ENCODE measurements at regions not wholly inside any gene's neighbourhood (a gene's known extent, or its start where the extent isn't known, plus 50 kb on each side); places are given as distances from the start of the nearest gene placed in this dataset.

DNA sequence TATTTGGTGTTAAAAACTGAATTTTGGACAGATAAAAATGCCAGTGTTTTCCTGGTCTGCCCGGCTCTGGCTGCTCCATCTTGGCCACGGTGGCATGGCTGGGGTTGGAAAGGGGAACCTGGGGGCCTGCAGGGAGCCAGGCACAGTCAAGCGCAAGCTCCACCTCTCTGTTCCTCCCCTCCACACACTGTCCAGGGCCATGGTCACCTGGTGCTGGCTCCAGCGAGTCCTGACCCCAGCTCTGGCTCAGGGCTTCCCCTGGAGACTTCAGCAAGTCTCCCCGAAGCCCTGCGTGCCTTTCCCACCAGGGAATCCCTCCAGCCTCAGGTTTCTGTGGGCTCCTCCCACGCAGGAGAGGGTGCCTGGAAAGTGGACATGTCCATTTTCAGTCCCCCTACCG, 298.5 kb downstream of the QKI start:
- no peaks in the 10 kb centered on the region for H4K20me1 ChIP-seq (ENCODE audit: insufficient read depth, low read length)
- H2BK5ac ChIP-seq (ENCODE audit: low read depth, low read length, poor library complexity, severe bottlenecking): no peak overlapping the region
- H2AK5ac ChIP-seq (ENCODE audit: low read depth, low read length): no peak overlapping the region
- WGBS, 2 experiments (ENCODE audit: extremely low coverage in 2 of 2, insufficient read length in 1 of 2): no CpG with 5 or more reads among the region's 8 CpGs
- H4K8ac ChIP-seq (ENCODE audit: low read depth in 2 of 2, low read length in 2 of 2): no peak overlapping the region
- no peak overlapping the region for H2BK15ac ChIP-seq (ENCODE audit: low read depth, low read length)
- H3K14ac ChIP-seq (replicated peaks; ENCODE audit: low read depth, low read length): no peak overlapping the region
- H3K27me3 ChIP-seq (ENCODE audit: control insufficient read depth, insufficient read depth, low read length): peaks cover 4% of the 10 kb centered on the region
- no peak overlapping the region for H3K9ac ChIP-seq (ENCODE audit: low read depth, low read length)
- H3K36me3 ChIP-seq (ENCODE audit: control insufficient read depth, insufficient read depth, low read length): no peaks in the 10 kb centered on the region
- H4K5ac ChIP-seq (ENCODE audit: low read depth, low read length): no peak overlapping the region
- no peak overlapping the region for H3K4ac ChIP-seq (ENCODE audit: low read depth, low read length)
- ChIA-PET CTCF (no interaction called here), POLR2A (ENCODE audit: unreplicated experiment) (no interaction called here)
- no peak overlapping the region for H2AFZ ChIP-seq (replicated peaks; ENCODE audit: low read length, poor library complexity)
- H3K27ac ChIP-seq (ENCODE audit: insufficient read depth, low read length): no peak overlapping the region
- no peak overlapping the region for H3K56ac ChIP-seq (ENCODE audit: extremely low read depth, insufficient read depth, low read length)
- intact Hi-C loops (cut with micrococcal nuclease) (no loop called here), in situ Hi-C loops (cut with MboI; ENCODE audit: low sequenced_read_pairs) (no loop called here), dilution Hi-C loops (cut with HindIII; ENCODE audit: low sequenced_read_pairs, unreplicated experiment) (no loop called here)
- H3K4me3 ChIP-seq (ENCODE audit: insufficient read depth, low read depth, low read length): no peak overlapping the region
- no peak for ATAC-seq (ENCODE audit: low read depth)
- H3K4me2 ChIP-seq (ENCODE audit: low read depth, low read length): no peak overlapping the region
- H3K18ac ChIP-seq (ENCODE audit: low read depth, low read length): no peak overlapping the region
- TF ChIP-seq, protein P1, sequence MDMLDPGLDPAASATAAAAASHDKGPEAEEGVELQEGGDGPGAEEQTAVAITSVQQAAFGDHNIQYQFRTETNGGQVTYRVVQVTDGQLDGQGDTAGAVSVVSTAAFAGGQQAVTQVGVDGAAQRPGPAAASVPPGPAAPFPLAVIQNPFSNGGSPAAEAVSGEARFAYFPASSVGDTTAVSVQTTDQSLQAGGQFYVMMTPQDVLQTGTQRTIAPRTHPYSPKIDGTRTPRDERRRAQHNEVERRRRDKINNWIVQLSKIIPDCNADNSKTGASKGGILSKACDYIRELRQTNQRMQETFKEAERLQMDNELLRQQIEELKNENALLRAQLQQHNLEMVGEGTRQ (IDR thresholded peaks at IDR 0.05; ENCODE audit: low read depth, low read length): no peak
- TF ChIP-seq, protein P2, sequence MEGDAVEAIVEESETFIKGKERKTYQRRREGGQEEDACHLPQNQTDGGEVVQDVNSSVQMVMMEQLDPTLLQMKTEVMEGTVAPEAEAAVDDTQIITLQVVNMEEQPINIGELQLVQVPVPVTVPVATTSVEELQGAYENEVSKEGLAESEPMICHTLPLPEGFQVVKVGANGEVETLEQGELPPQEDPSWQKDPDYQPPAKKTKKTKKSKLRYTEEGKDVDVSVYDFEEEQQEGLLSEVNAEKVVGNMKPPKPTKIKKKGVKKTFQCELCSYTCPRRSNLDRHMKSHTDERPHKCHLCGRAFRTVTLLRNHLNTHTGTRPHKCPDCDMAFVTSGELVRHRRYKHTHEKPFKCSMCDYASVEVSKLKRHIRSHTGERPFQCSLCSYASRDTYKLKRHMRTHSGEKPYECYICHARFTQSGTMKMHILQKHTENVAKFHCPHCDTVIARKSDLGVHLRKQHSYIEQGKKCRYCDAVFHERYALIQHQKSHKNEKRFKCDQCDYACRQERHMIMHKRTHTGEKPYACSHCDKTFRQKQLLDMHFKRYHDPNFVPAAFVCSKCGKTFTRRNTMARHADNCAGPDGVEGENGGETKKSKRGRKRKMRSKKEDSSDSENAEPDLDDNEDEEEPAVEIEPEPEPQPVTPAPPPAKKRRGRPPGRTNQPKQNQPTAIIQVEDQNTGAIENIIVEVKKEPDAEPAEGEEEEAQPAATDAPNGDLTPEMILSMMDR (conservative IDR thresholded peaks at IDR 0.05; ENCODE audit: low read depth, low read length): no peak
- TF ChIP-seq SMC3 (IDR thresholded peaks at IDR 0.05; ENCODE audit: low read depth, low read length) (no peak), CEBPB (IDR thresholded peaks at IDR 0.05; ENCODE audit: low read depth, low read length) (no peak), MXI1 (IDR thresholded peaks at IDR 0.05; ENCODE audit: borderline replicate concordance, low read depth, low read length) (no peak), POLR2A (IDR thresholded peaks at IDR 0.05; ENCODE audit: low read depth, low read length) (no peak), FOS (IDR thresholded peaks at IDR 0.05; ENCODE audit: low read depth, low read length) (no peak), RAD21 (IDR thresholded peaks at IDR 0.05; ENCODE audit: low read length) (no peak), RFX5 (IDR thresholded peaks at IDR 0.05; ENCODE audit: low read depth, low read length) (no peak), BHLHE40 (IDR thresholded peaks at IDR 0.05; ENCODE audit: low read depth, low read length) (no peak), CHD1 (IDR thresholded peaks at IDR 0.05; ENCODE audit: low read depth, low read length) (no peak)
- no peaks in the 10 kb centered on the region for H3K9me1 ChIP-seq (ENCODE audit: insufficient read depth, low read length)
- H2BK20ac ChIP-seq (ENCODE audit: low read depth, low read length): no peak overlapping the region
- no peak for DNase-seq
- no peak overlapping the region for H3K23ac ChIP-seq (ENCODE audit: low read depth, low read length)
- H2AK9ac ChIP-seq (replicated peaks; ENCODE audit: low read depth, low read length, poor library complexity): peak overlapping the region; percentile 25
- no TSS peak for BruUV-seq (replicated peaks)
- H3K79me1 ChIP-seq (ENCODE audit: low read depth in 1 of 2, low read length in 2 of 2): no peaks in the 10 kb centered on the region
- H3K4me1 ChIP-seq (ENCODE audit: control insufficient read depth, insufficient read depth, low read length): no peaks in the 10 kb centered on the region
- H3K9me3 ChIP-seq (ENCODE audit: control insufficient read depth, insufficient read depth, low read length): no peaks in the 10 kb centered on the region; the same call in 1 of the 2 replicates
- H2BK120ac ChIP-seq (ENCODE audit: low read depth, low read length): no peak overlapping the region
- no peak overlapping the region for H4K91ac ChIP-seq (ENCODE audit: insufficient read depth, low read depth, low read length)

Measured in IMR-90 (cell line).